AG20443 (cell line): ENCODE measurements at regions not wholly inside any gene's neighbourhood (a gene's known extent, or its start where the extent isn't known, plus 50 kb on each side); places are given as distances from the start of the nearest gene placed in this dataset.

Experiments used
- DNase-seq: peaks from one replicate; pipeline ENCODE4 v3.0.0; 2012; ENCODE audit warnings: low spot score, mixed read lengths

- DNase-seq = no peak
These were observed 75.0 kb upstream of the WNT7A start for GRCh38 chr3:13954741-13955483.

- no peak for DNase-seq
These were observed 74.4 kb upstream of the WNT7A start for GRCh38 chr3:13954266-13954665.

- no peak for DNase-seq
These were observed 71.3 kb upstream of the WNT7A start for GRCh38 chr3:13951184-13951583.

- DNase-seq = no peak
These were observed 70.2 kb upstream of the WNT7A start for GRCh38 chr3:13950042-13950441.

- DNase-seq = no peak
These were observed 68.0 kb upstream of the WNT7A start for GRCh38 chr3:13947912-13948311.

GRCh38 chr3:13939206-13939605 is 59.3 kb upstream of the WNT7A start:
- no peak for DNase-seq

- DNase-seq = no peak
These were observed 57.3 kb upstream of the WNT7A start for GRCh38 chr3:13937131-13937530.

GRCh38 chr3:13935494-13936094 is 55.7 kb upstream of the WNT7A start:
- no peak for DNase-seq

- DNase-seq = no peak
These were observed 54.9 kb upstream of the WNT7A start for GRCh38 chr3:13934813-13935212.

- DNase-seq = no peak
These were observed 54.4 kb upstream of the WNT7A start for GRCh38 chr3:13934315-13934714.

- DNase-seq = peak; percentile 69
These were observed 52.9 kb upstream of the WNT7A start for GRCh38 chr3:13932578-13933295.

GRCh38 chr3:13931172-13931571 is 51.3 kb upstream of the WNT7A start:
- no peak for DNase-seq
